NT2/D1 (cell line): ENCODE measurements at regions not wholly inside any gene's neighbourhood (a gene's known extent, or its start where the extent isn't known, plus 50 kb on each side); places are given as distances from the start of the nearest gene placed in this dataset.

ENCODE experiments used
- SUZ12 ChIP-seq: IDR thresholded peaks from 2 replicates; pipeline ENCODE4 v1.6.1; 2011; ENCODE audit not compliant: insufficient read length, insufficient read depth; ENCODE audit errors: extremely low read depth
- YY1 ChIP-seq: IDR thresholded peaks from 2 replicates; pipeline ENCODE4 v1.6.1; 2011; ENCODE audit not compliant: insufficient read length, insufficient read depth
- ZNF274 ChIP-seq: IDR thresholded peaks from 2 replicates; pipeline ENCODE4 v1.6.1; 2011; ENCODE audit warnings: mild to moderate bottlenecking, low read depth, low read length

DNA sequence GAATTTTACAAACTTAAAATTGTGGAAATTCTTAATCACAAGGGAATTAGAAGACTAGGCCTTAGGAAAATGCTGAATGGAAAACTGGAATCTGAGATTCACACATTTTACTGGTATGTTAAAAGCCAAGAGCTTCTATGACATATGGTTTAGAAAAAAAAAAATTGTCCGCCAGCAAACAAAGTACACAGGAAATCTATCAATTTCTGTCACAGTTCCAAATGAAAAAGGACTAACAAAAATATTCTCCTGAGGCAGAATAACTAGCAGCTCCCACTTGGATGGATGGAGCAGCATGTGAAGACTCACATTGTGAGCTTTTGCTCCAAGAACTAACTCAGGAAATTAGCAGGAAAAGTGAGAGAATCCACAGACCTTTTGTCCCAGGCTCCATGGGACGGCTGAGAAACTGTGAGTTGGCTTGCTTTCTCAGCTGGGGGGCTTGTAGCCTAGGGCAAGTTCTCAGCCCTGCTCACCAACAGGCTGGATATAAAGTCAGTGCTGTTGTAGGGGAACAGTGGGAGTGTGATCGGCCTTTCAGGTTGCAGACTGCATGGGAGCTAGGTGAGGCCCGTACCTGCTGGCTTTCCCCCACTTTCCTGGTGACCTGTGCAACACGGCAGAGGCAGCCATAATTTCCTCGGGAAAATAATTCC is 731.1 kb upstream of the SGO1 start:
- TF ChIP-seq YY1: no peak
- TF ChIP-seq SUZ12: no peak
- TF ChIP-seq ZNF274: no peak
